DND-41 (cell line): ENCODE measurements at regions not wholly inside any gene's neighbourhood (a gene's known extent, or its start where the extent isn't known, plus 50 kb on each side); places are given as distances from the start of the nearest gene placed in this dataset.

Source experiments
- ATAC-seq: fragments of 200-7000 bp; cut with Tn5 transposase; 3 replicates; pipeline ENCODE4 v1.9.1; 2021; ENCODE audit warnings: low read depth; ENCODE audit not compliant: insufficient read depth
- DNase-seq: peaks from one replicate; pipeline ENCODE4 v3.0.0-alpha.2; 2020
- H2AFZ ChIP-seq: 2 replicates; pipeline ENCODE4 v1.6.0; 2012; ENCODE audit warnings: low read depth, low read length
- H3K27ac ChIP-seq: 2 replicates; pipeline ENCODE4 v1.5.1; 2012; ENCODE audit warnings: low read length, inconsistent platforms
- H3K27me3 ChIP-seq: fragments of 200-600 bp; sonication (generic); 2 replicates; pipeline ENCODE4 v1.6.0; 2012; ENCODE audit warnings: low read length, mild to moderate bottlenecking, inconsistent platforms; ENCODE audit not compliant: insufficient read depth, poor library complexity
- H3K36me3 ChIP-seq: 2 replicates; pipeline ENCODE4 v1.5.1; 2012; ENCODE audit warnings: low read length, inconsistent platforms; ENCODE audit not compliant: insufficient read depth
- H3K4me1 ChIP-seq: 2 replicates; pipeline ENCODE4 v1.5.1; 2012; ENCODE audit warnings: mild to moderate bottlenecking, low read length; ENCODE audit not compliant: insufficient read depth
- H3K4me2 ChIP-seq: 2 replicates; pipeline ENCODE4 v1.6.0; 2012; ENCODE audit warnings: mild to moderate bottlenecking, moderate library complexity, low read length, inconsistent platforms; ENCODE audit not compliant: insufficient read depth
- H3K4me3 ChIP-seq, 2 experiments: fragments of 200-600 bp in 1 of 2; shearing (Covaris generic) in 1 of 2; 2 replicates each; pipeline ENCODE4 v1.5.1; 2012 to 2016; ENCODE audit warnings: inconsistent platforms in 2 of 2, low read length in 2 of 2, mild to moderate bottlenecking in 2 of 2, low read depth in 1 of 2, moderate library complexity in 1 of 2
- H3K79me2 ChIP-seq: 2 replicates; pipeline ENCODE4 v1.6.0; 2012; ENCODE audit warnings: low read length, inconsistent platforms; ENCODE audit not compliant: insufficient read depth
- H3K9ac ChIP-seq: 2 replicates; pipeline ENCODE4 v1.6.0; 2012; ENCODE audit warnings: low read depth, mild to moderate bottlenecking, inconsistent platforms, low read length, moderate library complexity
- H3K9me3 ChIP-seq: 2 replicates; pipeline ENCODE4 v1.5.1; 2012; ENCODE audit warnings: low read length, moderate library complexity, mild to moderate bottlenecking, inconsistent platforms; ENCODE audit not compliant: insufficient read depth, severe bottlenecking
- H4K20me1 ChIP-seq: 2 replicates; pipeline ENCODE4 v1.6.0; 2012; ENCODE audit warnings: low read length; ENCODE audit not compliant: insufficient read depth
- CTCF ChIP-seq: IDR thresholded peaks from 2 replicates; pipeline ENCODE4 v1.5.1; 2012; ENCODE audit warnings: borderline replicate concordance, low read length, moderate library complexity, mild to moderate bottlenecking; ENCODE audit not compliant: poor library complexity, severe bottlenecking; ENCODE audit errors: extremely low read depth
- EZH2 ChIP-seq: IDR thresholded peaks from 3 replicates; pipeline ENCODE4 v1.6.1; 2012; ENCODE audit warnings: borderline replicate concordance, low read depth, mild to moderate bottlenecking, moderate library complexity, low read length, inconsistent platforms; ENCODE audit not compliant: severe bottlenecking

GRCh38 chr5:179427676-179428056, 82.4 kb upstream of the ADAMTS2 start:
- H3K9ac ChIP-seq = no peak overlapping the region
- H3K27me3 ChIP-seq = peaks cover 3% of the 10 kb centered on the region
- H3K4me1 ChIP-seq = no peaks in the 10 kb centered on the region
- no peak overlapping the region for H3K4me2 ChIP-seq
- no peak overlapping the region for H3K4me3 ChIP-seq
- no peak for DNase-seq
- H3K9me3 ChIP-seq = no peaks in the 10 kb centered on the region
- no peaks in the 10 kb centered on the region for H3K79me2 ChIP-seq
- ATAC-seq = no peak
- H3K27ac ChIP-seq = no peak overlapping the region
- H2AFZ ChIP-seq = no peak overlapping the region
- no peak for TF ChIP-seq CTCF
- no peak for TF ChIP-seq EZH2
- no peaks in the 10 kb centered on the region for H3K36me3 ChIP-seq
- no peaks in the 10 kb centered on the region for H4K20me1 ChIP-seq

GRCh38 chr5:179427032-179427675, 81.9 kb upstream of the ADAMTS2 start:
- Histone ChIP-seq H3K27me3 (peaks cover 3% of the 10 kb centered on the region), H3K36me3 (no peaks in the 10 kb centered on the region), H4K20me1 (no peaks in the 10 kb centered on the region), H3K4me3 (no peak overlapping the region), H3K4me1 (no peaks in the 10 kb centered on the region), H3K4me2 (no peak overlapping the region), H3K9ac (no peak overlapping the region), H3K9me3 (no peaks in the 10 kb centered on the region), H2AFZ (no peak overlapping the region), H3K79me2 (no peaks in the 10 kb centered on the region), H3K27ac (no peak overlapping the region)
- ATAC-seq = no peak
- TF ChIP-seq CTCF (no peak), EZH2 (no peak)
- DNase-seq = no peak

- DNase-seq (no peak), ATAC-seq (no peak)
- Histone ChIP-seq H3K9me3 (no peaks in the 10 kb centered on the region), H3K79me2 (no peaks in the 10 kb centered on the region), H3K4me2 (no peak overlapping the region), H3K4me3 (no peak overlapping the region), H3K36me3 (no peaks in the 10 kb centered on the region), H3K4me1 (no peaks in the 10 kb centered on the region), H2AFZ (no peak overlapping the region), H4K20me1 (peaks cover 5% of the 10 kb centered on the region), H3K27me3 (peaks cover 3% of the 10 kb centered on the region), H3K9ac (no peak overlapping the region), H3K27ac (no peak overlapping the region)
- TF ChIP-seq EZH2 (no peak), CTCF (no peak)
Measured at GRCh38 chr5:179422908-179423481, 77.7 kb upstream of the ADAMTS2 start.
